ENCODE measurements at regions not wholly inside any gene's neighbourhood (a gene's known extent, or its start where the extent isn't known, plus 50 kb on each side); places are given as distances from the start of the nearest gene placed in this dataset.

DNA sequence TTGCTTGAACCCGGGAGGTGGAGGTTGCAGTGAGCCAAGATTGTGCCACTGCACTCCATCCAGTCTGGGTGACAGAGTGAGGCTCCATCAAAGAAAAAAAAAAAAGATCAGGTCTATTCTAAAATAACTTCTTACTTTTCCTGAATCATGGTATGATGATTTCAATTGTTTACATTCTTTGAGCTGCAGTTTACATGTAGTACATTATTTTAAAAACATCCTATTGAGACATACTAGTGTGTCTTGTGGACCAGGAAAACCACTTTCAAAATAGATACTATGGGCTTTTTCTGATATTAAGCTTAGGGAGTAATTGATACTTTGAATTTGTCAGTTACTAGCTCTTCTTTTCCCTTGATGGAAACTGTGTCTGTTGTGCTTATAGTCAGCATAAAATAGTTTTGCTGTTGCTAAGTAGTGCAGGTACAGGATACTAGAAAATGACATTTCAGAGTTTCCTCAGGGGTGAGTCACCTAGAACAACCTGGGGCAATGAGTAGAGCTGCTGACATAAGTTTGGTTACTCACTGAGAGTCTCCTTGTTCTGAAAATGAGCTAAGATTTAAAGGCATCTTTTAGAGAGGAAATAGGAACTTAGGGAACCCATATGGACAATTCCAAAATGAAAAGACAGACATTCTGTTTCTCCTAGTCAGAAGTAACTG is 53.2 kb upstream of the C4orf54 start:
- H4K20me1 ChIP-seq (ENCODE audit: insufficient read depth), result no peaks in the 10 kb centered on the region
- TF ChIP-seq SRF (IDR thresholded peaks at IDR 0.05; ENCODE audit: low read depth) (no peak), FOSL1 (IDR thresholded peaks at IDR 0.05; ENCODE audit: low read depth) (0 out of 2 replicates have a peak, but pooled peaks have one; percentile 30), JUND (IDR thresholded peaks at IDR 0.05) (peak; percentile 24; the same call in 1 of the 2 replicates)
- no peak overlapping the region for H3K27ac ChIP-seq (ENCODE audit: low read depth, low read length)
- no peaks in the 10 kb centered on the region for H3K9me3 ChIP-seq (ENCODE audit: control insufficient read depth in 1 of 2, insufficient read depth in 1 of 2, low read depth in 1 of 2, low read length in 2 of 2)
- no peaks in the 10 kb centered on the region for H3K27me3 ChIP-seq (ENCODE audit: insufficient read depth, low read length)
- no peaks in the 10 kb centered on the region for H3K9me2 ChIP-seq (ENCODE audit: insufficient read depth)
- no peak overlapping the region for H3K4me2 ChIP-seq (ENCODE audit: low read length)
- no peak overlapping the region for H3K9ac ChIP-seq (ENCODE audit: low read length)
- intact Hi-C loops (cut with micrococcal nuclease), result no loop called here
- peaks cover 0 to 6% of the 10 kb centered on the region in 2 experiments; a peak in 1 of 4 replicates for H3K4me1 ChIP-seq (ENCODE audit: control insufficient read depth in 1 of 2, insufficient read depth in 2 of 2, low read length in 2 of 2)
- ChIA-PET POLR2A (no interaction called here), CTCF (interaction anchor here (0.8 to 0.9 kb wide), 2 partner anchors 9 to 97 kb away, joined by 3 to 4 read pairs; no protein-coding TSS in a partner anchor), RAD21 (ENCODE audit: low non-redundant PET in 1 of 2, low total read pairs in 2 of 2, uncharacterized antibody in 2 of 2, unreplicated experiment in 2 of 2) (no interaction called here)
- no peaks in the 10 kb centered on the region for H3K79me2 ChIP-seq (ENCODE audit: insufficient read depth, low read length)
- ATAC-seq, result no peak
- no peak for DNase-seq (ENCODE audit: low read depth, low spot score)
- no peak overlapping the region for H2AFZ ChIP-seq (ENCODE audit: low read depth, low read length, poor library complexity, severe bottlenecking)
- no peaks in the 10 kb centered on the region for H3K36me3 ChIP-seq (ENCODE audit: control insufficient read depth in 1 of 2, insufficient read depth in 2 of 2, low read length in 2 of 2)
- BruUV-seq (replicated peaks), result no TSS peak
- H3K4me3 ChIP-seq (replicated peaks in 1 of 2; ENCODE audit: low read depth in 1 of 2, low read length in 2 of 2), result no peak overlapping the region

DNA sequence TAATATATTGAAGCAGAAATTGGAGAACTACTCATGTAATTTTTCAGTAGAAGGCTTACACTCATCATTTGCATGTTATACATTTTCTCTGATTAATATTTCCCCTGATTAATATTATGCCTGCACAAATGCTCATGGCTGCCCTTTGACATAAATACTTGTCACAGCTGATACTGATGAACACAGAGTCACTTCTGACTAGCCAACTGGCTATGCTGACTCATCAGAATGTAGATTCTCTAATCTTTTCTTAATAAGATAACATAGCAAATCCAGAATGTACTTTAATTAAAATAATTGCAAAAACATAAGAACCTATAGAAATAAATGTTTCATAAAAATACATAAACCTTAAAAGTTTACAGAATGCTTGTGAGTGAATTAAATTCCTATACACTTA is 52.4 kb upstream of the C4orf54 start:
- no peak overlapping the region for H2AFZ ChIP-seq (ENCODE audit: low read depth, low read length, poor library complexity, severe bottlenecking)
- H3K4me2 ChIP-seq (ENCODE audit: low read length), result no peak overlapping the region
- DNase-seq (ENCODE audit: low read depth, low spot score) (no peak), ATAC-seq (no peak)
- ChIA-PET RAD21 (ENCODE audit: low non-redundant PET in 1 of 2, low total read pairs in 2 of 2, uncharacterized antibody in 2 of 2, unreplicated experiment in 2 of 2) (no interaction called here), POLR2A (no interaction called here), CTCF (no interaction called here)
- no peaks in the 10 kb centered on the region for H3K36me3 ChIP-seq (ENCODE audit: control insufficient read depth in 1 of 2, insufficient read depth in 2 of 2, low read length in 2 of 2)
- BruUV-seq (replicated peaks), result no TSS peak
- H3K9ac ChIP-seq (ENCODE audit: low read length), result no peak overlapping the region
- H3K9me3 ChIP-seq (ENCODE audit: control insufficient read depth in 1 of 2, insufficient read depth in 1 of 2, low read depth in 1 of 2, low read length in 2 of 2), result no peaks in the 10 kb centered on the region
- H3K79me2 ChIP-seq (ENCODE audit: insufficient read depth, low read length), result no peaks in the 10 kb centered on the region
- intact Hi-C loops (cut with micrococcal nuclease), result no loop called here
- TF ChIP-seq, protein P1, sequence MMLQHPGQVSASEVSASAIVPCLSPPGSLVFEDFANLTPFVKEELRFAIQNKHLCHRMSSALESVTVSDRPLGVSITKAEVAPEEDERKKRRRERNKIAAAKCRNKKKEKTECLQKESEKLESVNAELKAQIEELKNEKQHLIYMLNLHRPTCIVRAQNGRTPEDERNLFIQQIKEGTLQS (IDR thresholded peaks at IDR 0.05), result no peak
- TF ChIP-seq TCF7L2 (IDR thresholded peaks at IDR 0.05; ENCODE audit: borderline replicate concordance, extremely low read depth, insufficient read depth, insufficient read length) (no peak), ZNF274 (IDR thresholded peaks at IDR 0.05; ENCODE audit: low read depth, low read length) (no peak), YY1 (IDR thresholded peaks at IDR 0.05; ENCODE audit: extremely low read depth, insufficient replicate concordance, low read depth, low read length) (no peak), POLR2A (IDR thresholded peaks at IDR 0.05; ENCODE audit: borderline replicate concordance, extremely low read depth, insufficient read depth, insufficient read length) (no peak), EZH2 (IDR thresholded peaks at IDR 0.05) (no peak), ELF1 (IDR thresholded peaks at IDR 0.05; ENCODE audit: borderline replicate concordance, low read depth) (no peak), EGR1 (IDR thresholded peaks at IDR 0.05; ENCODE audit: low read depth) (no peak), FOSL1 (IDR thresholded peaks at IDR 0.05; ENCODE audit: low read depth) (no peak), RAD21 (IDR thresholded peaks at IDR 0.05; ENCODE audit: low read depth) (no peak), EZH2phosphoT487 (IDR thresholded peaks at IDR 0.05; ENCODE audit: borderline replicate concordance) (no peak)
- TF ChIP-seq, protein P2, sequence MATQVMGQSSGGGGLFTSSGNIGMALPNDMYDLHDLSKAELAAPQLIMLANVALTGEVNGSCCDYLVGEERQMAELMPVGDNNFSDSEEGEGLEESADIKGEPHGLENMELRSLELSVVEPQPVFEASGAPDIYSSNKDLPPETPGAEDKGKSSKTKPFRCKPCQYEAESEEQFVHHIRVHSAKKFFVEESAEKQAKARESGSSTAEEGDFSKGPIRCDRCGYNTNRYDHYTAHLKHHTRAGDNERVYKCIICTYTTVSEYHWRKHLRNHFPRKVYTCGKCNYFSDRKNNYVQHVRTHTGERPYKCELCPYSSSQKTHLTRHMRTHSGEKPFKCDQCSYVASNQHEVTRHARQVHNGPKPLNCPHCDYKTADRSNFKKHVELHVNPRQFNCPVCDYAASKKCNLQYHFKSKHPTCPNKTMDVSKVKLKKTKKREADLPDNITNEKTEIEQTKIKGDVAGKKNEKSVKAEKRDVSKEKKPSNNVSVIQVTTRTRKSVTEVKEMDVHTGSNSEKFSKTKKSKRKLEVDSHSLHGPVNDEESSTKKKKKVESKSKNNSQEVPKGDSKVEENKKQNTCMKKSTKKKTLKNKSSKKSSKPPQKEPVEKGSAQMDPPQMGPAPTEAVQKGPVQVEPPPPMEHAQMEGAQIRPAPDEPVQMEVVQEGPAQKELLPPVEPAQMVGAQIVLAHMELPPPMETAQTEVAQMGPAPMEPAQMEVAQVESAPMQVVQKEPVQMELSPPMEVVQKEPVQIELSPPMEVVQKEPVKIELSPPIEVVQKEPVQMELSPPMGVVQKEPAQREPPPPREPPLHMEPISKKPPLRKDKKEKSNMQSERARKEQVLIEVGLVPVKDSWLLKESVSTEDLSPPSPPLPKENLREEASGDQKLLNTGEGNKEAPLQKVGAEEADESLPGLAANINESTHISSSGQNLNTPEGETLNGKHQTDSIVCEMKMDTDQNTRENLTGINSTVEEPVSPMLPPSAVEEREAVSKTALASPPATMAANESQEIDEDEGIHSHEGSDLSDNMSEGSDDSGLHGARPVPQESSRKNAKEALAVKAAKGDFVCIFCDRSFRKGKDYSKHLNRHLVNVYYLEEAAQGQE (IDR thresholded peaks at IDR 0.05; ENCODE audit: low read depth), result no peak
- H3K4me3 ChIP-seq (replicated peaks in 1 of 2; ENCODE audit: low read depth in 1 of 2, low read length in 2 of 2), result no peak overlapping the region
- H3K27ac ChIP-seq (ENCODE audit: low read depth, low read length), result no peak overlapping the region
- no peaks in the 10 kb centered on the region for H4K20me1 ChIP-seq (ENCODE audit: insufficient read depth)
- peaks cover 0 to 6% of the 10 kb centered on the region in 2 experiments; a peak in 1 of 4 replicates for H3K4me1 ChIP-seq (ENCODE audit: control insufficient read depth in 1 of 2, insufficient read depth in 2 of 2, low read length in 2 of 2)
- H3K27me3 ChIP-seq (ENCODE audit: insufficient read depth, low read length), result no peaks in the 10 kb centered on the region
- H3K9me2 ChIP-seq (ENCODE audit: insufficient read depth), result no peaks in the 10 kb centered on the region

Measured in HCT116 (cell line).